Heart left ventricle (tissue), 13 donors: ENCODE measurements at regions not wholly inside any gene's neighbourhood (a gene's known extent, or its start where the extent isn't known, plus 50 kb on each side); places are given as distances from the start of the nearest gene placed in this dataset.

Experiments used
- POLR2A ChIP-seq, 2 donors: fragments of 450-650 bp; IDR thresholded peaks; one replicate each; pipeline ENCODE4 v1.6.1; 2017; ENCODE audit warnings: antibody characterized with exemption in 2 of 2, mild to moderate bottlenecking in 2 of 2, moderate library complexity in 2 of 2
- TF ChIP-seq, protein P1 (sequence below), 12 donors: fragments of 200-600 bp; sonication (generic) in 4 of 12; IDR thresholded peaks; one replicate each; pipeline versions ENCODE4 v1.5.0 to v1.8.0; 2018 to 2022; ENCODE audit warnings: antibody characterized with exemption in 12 of 12, mild to moderate bottlenecking in 5 of 12
- donor health status: ischemic (EF 13 %, LVEDD 7.1; RV severe dilation, severe dysfunction).
- donor health status: DM: no; HTN: yes; CAD: no.
- donor health status: DM: no; HTN: no; CAD: no.
- donor health status: ischemic (EF 25% LVEDD 6.9; RV normal size, moderate dysfunction).
- donor health status: ischemic (EF 25% LVEDD 5.7; RV mildly dilated, moderate dysfunction).
- donor health status: ischemic (EF 35%, LVEDD 5.7; RV mildly dilated, moderate dysfunction).
- donor health status: nonischemic (EF 11% LVEDD 7.7; RV severe dilation, severe dysfunction).
- donor health status: DM: yes; HTN: yes; CAD: no.
- donor health status: PGD.
- donor health status: ischemic (EF 29% LVEDD 5.4; RV normal size, mild dysfunction).
- donor health status: nonischemic (EF 23%, LVEDD 6.1; RV moderate dilation, normal function).

DNA sequence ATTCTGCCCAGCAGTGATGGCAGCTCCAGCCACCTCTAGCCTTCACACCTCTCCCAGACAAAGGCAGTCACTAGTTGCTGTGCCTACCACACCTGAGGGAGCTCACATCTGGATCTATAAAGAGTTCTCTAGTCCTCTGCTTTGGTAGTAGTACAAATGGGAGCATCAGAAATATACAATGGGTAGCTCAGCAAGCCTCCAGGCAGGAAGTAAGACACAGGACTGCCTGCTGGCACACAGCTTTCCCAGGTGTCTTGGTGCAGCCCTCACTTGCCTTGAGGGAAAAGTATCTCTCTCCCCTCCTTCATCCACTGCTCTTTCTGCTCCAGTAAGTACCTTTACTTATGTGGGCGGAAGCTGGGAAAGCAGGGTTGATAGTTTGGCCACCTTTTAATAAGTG, 212.9 kb upstream of the SLC7A11 start:
- TF ChIP-seq, protein P1, sequence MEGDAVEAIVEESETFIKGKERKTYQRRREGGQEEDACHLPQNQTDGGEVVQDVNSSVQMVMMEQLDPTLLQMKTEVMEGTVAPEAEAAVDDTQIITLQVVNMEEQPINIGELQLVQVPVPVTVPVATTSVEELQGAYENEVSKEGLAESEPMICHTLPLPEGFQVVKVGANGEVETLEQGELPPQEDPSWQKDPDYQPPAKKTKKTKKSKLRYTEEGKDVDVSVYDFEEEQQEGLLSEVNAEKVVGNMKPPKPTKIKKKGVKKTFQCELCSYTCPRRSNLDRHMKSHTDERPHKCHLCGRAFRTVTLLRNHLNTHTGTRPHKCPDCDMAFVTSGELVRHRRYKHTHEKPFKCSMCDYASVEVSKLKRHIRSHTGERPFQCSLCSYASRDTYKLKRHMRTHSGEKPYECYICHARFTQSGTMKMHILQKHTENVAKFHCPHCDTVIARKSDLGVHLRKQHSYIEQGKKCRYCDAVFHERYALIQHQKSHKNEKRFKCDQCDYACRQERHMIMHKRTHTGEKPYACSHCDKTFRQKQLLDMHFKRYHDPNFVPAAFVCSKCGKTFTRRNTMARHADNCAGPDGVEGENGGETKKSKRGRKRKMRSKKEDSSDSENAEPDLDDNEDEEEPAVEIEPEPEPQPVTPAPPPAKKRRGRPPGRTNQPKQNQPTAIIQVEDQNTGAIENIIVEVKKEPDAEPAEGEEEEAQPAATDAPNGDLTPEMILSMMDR (IDR thresholded peaks at IDR 0.05) = no peak
- TF ChIP-seq POLR2A (IDR thresholded peaks at IDR 0.05) = no peak
